HepG2 (cell line): ENCODE measurements at regions not wholly inside any gene's neighbourhood (a gene's known extent, or its start where the extent isn't known, plus 50 kb on each side); places are given as distances from the start of the nearest gene placed in this dataset.

ENCODE experiments used
- BRD4 ChIP-seq: sonication (generic); formaldehyde crosslinking; IDR thresholded peaks from 2 replicates; pipeline ENCODE4 v1.4.0; 2020; ENCODE audit warnings: missing genetic modification reagents
- CCAR2 ChIP-seq: fragments of 200-400 bp; formaldehyde crosslinking; optimal IDR thresholded peaks from 2 replicates; pipeline ENCODE3; 2018; ENCODE audit warnings: low read depth, mild to moderate bottlenecking, low read length, moderate library complexity
- CHD2 ChIP-seq: IDR thresholded peaks from 2 replicates; pipeline ENCODE4 v1.6.1; 2011; ENCODE audit warnings: low read depth, low read length, improper control_type of control experiment
- ESRRA ChIP-seq: sonication (generic); formaldehyde crosslinking; IDR thresholded peaks from 2 replicates; pipeline ENCODE4 v1.5.1; 2020; ENCODE audit warnings: mild to moderate bottlenecking, low read depth, missing genetic modification reagents
- FOXP4 ChIP-seq: sonication (generic); formaldehyde crosslinking; IDR thresholded peaks from 2 replicates; pipeline ENCODE4 v1.4.0; 2020; ENCODE audit warnings: missing genetic modification reagents
- KDM4B ChIP-seq: sonication (generic); formaldehyde crosslinking; IDR thresholded peaks from 2 replicates; pipeline ENCODE4 v1.4.0; 2020; ENCODE audit warnings: missing genetic modification reagents
- KDM6A ChIP-seq: IDR thresholded peaks from 2 replicates; pipeline ENCODE4 v1.6.1; 2016; ENCODE audit warnings: low read depth
- MED1 ChIP-seq: sonication (generic); formaldehyde crosslinking; IDR thresholded peaks from 2 replicates; pipeline ENCODE4 v1.4.0; 2020; ENCODE audit warnings: missing genetic modification reagents
- MEIS2 ChIP-seq: sonication (generic); formaldehyde crosslinking; IDR thresholded peaks from 2 replicates; pipeline ENCODE4 v1.9.0; 2021; ENCODE audit warnings: mild to moderate bottlenecking, missing genetic modification reagents
- REPIN1 ChIP-seq: sonication (generic); formaldehyde crosslinking; IDR thresholded peaks from 2 replicates; pipeline ENCODE4 v1.8.0; 2022; ENCODE audit warnings: missing genetic modification reagents, low read depth, mild to moderate bottlenecking, borderline replicate concordance
- RNF2 ChIP-seq: fragments of 450-650 bp; conservative IDR thresholded peaks from 2 replicates; pipeline ENCODE4 v1.6.1; 2016; ENCODE audit warnings: low read depth
- RORA ChIP-seq: sonication (generic); formaldehyde crosslinking; IDR thresholded peaks from 2 replicates; pipeline ENCODE4 v1.5.0; 2020; ENCODE audit warnings: mild to moderate bottlenecking, missing genetic modification reagents, moderate library complexity
- SIX4 ChIP-seq: sonication (generic); formaldehyde crosslinking; IDR thresholded peaks from 2 replicates; pipeline ENCODE4 v1.4.0; 2020; ENCODE audit warnings: missing genetic modification reagents
- TCF7L2 ChIP-seq: IDR thresholded peaks from 2 replicates; pipeline ENCODE4 v1.6.1; 2011; ENCODE audit warnings: mild to moderate bottlenecking, low read depth, low read length, moderate library complexity
- ZBTB25 ChIP-seq: IDR thresholded peaks from 2 replicates; pipeline ENCODE4 v1.6.1; 2018; ENCODE audit warnings: missing genetic modification reagents
- ZNF207 ChIP-seq: fragments of 450-650 bp; IDR thresholded peaks from 2 replicates; pipeline ENCODE4 v1.6.1; 2016; ENCODE audit warnings: antibody characterized with exemption, borderline replicate concordance
- ZNF232 ChIP-seq: sonication (generic); formaldehyde crosslinking; IDR thresholded peaks from 2 replicates; pipeline ENCODE4 v1.4.0; 2020; ENCODE audit warnings: missing genetic modification reagents, borderline replicate concordance
- ZNF33A ChIP-seq: sonication (generic); formaldehyde crosslinking; IDR thresholded peaks from 2 replicates; pipeline ENCODE4 v1.5.1; 2020; ENCODE audit warnings: missing genetic modification reagents, mild to moderate bottlenecking, moderate library complexity, borderline replicate concordance
- ZNF512 ChIP-seq: sonication (generic); formaldehyde crosslinking; IDR thresholded peaks from 2 replicates; pipeline ENCODE4 v1.4.0; 2020; ENCODE audit warnings: mild to moderate bottlenecking, missing genetic modification reagents
- ZNF687 ChIP-seq: sonication (generic); formaldehyde crosslinking; IDR thresholded peaks from 2 replicates; pipeline ENCODE4 v1.5.1; 2020; ENCODE audit warnings: mild to moderate bottlenecking, missing genetic modification reagents, moderate library complexity
- TF ChIP-seq, protein P1 (sequence below): sonication (generic); formaldehyde crosslinking; IDR thresholded peaks from 2 replicates; pipeline ENCODE4 v1.4.0; 2020; ENCODE audit warnings: missing genetic modification reagents

GRCh38 chr7:84452618-84453017, 258.0 kb upstream of the SEMA3A start (continued):
- no peak for TF ChIP-seq KDM6A (CRISPR knock-in tag)
- TF ChIP-seq TCF7L2 = no peak
- no peak for TF ChIP-seq REPIN1 (CRISPR knock-in tag)
- TF ChIP-seq ZNF33A (CRISPR knock-in tag) = no peak
- no peak for TF ChIP-seq CHD2
- TF ChIP-seq BRD4 (CRISPR knock-in tag) = no peak
- TF ChIP-seq MEIS2 (CRISPR knock-in tag) = peak; percentile 90
- 0 out of 2 replicates have a peak, but pooled peaks have one; percentile 31 for TF ChIP-seq MED1 (CRISPR knock-in tag)
- no peak for TF ChIP-seq CCAR2
- TF ChIP-seq ESRRA = no peak
- no peak for TF ChIP-seq ZNF687 (CRISPR knock-in tag)
- TF ChIP-seq ZNF207 = no peak
- no peak for TF ChIP-seq ZBTB25 (CRISPR knock-in tag)
- peak; percentile 89; the same call in 1 of the 2 replicates for TF ChIP-seq SIX4 (CRISPR knock-in tag)
- peak; percentile 53 for TF ChIP-seq FOXP4 (CRISPR knock-in tag)
- no peak for TF ChIP-seq RNF2
- no peak for TF ChIP-seq RORA (CRISPR knock-in tag)
- no peak for TF ChIP-seq ZNF232 (CRISPR knock-in tag)
- no peak for TF ChIP-seq KDM4B (CRISPR knock-in tag)
- no peak for TF ChIP-seq ZNF512 (CRISPR knock-in tag)
- TF ChIP-seq, protein P1, sequence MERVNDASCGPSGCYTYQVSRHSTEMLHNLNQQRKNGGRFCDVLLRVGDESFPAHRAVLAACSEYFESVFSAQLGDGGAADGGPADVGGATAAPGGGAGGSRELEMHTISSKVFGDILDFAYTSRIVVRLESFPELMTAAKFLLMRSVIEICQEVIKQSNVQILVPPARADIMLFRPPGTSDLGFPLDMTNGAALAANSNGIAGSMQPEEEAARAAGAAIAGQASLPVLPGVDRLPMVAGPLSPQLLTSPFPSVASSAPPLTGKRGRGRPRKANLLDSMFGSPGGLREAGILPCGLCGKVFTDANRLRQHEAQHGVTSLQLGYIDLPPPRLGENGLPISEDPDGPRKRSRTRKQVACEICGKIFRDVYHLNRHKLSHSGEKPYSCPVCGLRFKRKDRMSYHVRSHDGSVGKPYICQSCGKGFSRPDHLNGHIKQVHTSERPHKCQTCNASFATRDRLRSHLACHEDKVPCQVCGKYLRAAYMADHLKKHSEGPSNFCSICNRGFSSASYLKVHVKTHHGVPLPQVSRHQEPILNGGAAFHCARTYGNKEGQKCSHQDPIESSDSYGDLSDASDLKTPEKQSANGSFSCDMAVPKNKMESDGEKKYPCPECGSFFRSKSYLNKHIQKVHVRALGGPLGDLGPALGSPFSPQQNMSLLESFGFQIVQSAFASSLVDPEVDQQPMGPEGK (CRISPR knock-in tag) = peak; percentile 38; the same call in 1 of the 2 replicates
